Right cardiac atrium (tissue), 5 donors: ENCODE measurements at regions not wholly inside any gene's neighbourhood (a gene's known extent, or its start where the extent isn't known, plus 50 kb on each side); places are given as distances from the start of the nearest gene placed in this dataset.
"Not testable (repeated sequence)": the region's sequence is repeated elsewhere in the genome, so short reads cannot be mapped to it uniquely, and the experiment has no call there.

Source experiments
- ATAC-seq, 2 donors: fragments of 200-7000 bp; cut with Tn5 transposase; one replicate each; pipeline versions ENCODE4 v1.8.0 to v1.9.1; 2020; ENCODE audit warnings: moderate library complexity in 2 of 2, mild to moderate bottlenecking in 1 of 2
- DNase-seq, 3 donors: peaks; one replicate each; pipeline ENCODE4 v3.0.0-alpha.2; 2020
- H3K27ac ChIP-seq: one replicate; pipeline ENCODE4 v1.5.1; 2013; ENCODE audit warnings: mild to moderate bottlenecking, low read length, control low read depth, moderate library complexity
- H3K27me3 ChIP-seq: one replicate; pipeline ENCODE4 v1.6.1; 2013; ENCODE audit not compliant: control insufficient read depth, insufficient read depth
- H3K4me1 ChIP-seq: one replicate; pipeline ENCODE4 v1.6.1; 2013; ENCODE audit warnings: low read length; ENCODE audit not compliant: control insufficient read depth, insufficient read depth
- H3K4me3 ChIP-seq: one replicate; pipeline ENCODE4 v1.5.1; 2013; ENCODE audit warnings: low read length, control low read depth
- H3K9me3 ChIP-seq: one replicate; pipeline ENCODE4 v1.6.1; 2013; ENCODE audit warnings: low read length; ENCODE audit not compliant: control insufficient read depth
- WGBS: extraction: QIAGEN DNeasy Blood & Tissue Kit; methylation state at CpG from one replicate; pipeline ENCODE4 v1.1.7; 2013; 5-methylcytosine and 5-hydroxymethylcytosine counted together
- intact Hi-C, 4 donors: fragments of 100-400 bp; cut with DNase I; formaldehyde crosslinking; loops; one replicate each; pipeline versions ENCODE4 v1.11.0 to v1.14.0; 2022 to 2023
- donor health status: healthy with polysubstance abuse.
- donor health status: DM: no; HTN: yes; CAD: no.
- donor health status: DM: no; HTN: no; CAD: no.
- donor health status: DM: no; HTN: yes; CAD: no; lungs with severe emphysema.
- donor health status: DM: yes; HTN: yes; CAD: no.

DNA sequence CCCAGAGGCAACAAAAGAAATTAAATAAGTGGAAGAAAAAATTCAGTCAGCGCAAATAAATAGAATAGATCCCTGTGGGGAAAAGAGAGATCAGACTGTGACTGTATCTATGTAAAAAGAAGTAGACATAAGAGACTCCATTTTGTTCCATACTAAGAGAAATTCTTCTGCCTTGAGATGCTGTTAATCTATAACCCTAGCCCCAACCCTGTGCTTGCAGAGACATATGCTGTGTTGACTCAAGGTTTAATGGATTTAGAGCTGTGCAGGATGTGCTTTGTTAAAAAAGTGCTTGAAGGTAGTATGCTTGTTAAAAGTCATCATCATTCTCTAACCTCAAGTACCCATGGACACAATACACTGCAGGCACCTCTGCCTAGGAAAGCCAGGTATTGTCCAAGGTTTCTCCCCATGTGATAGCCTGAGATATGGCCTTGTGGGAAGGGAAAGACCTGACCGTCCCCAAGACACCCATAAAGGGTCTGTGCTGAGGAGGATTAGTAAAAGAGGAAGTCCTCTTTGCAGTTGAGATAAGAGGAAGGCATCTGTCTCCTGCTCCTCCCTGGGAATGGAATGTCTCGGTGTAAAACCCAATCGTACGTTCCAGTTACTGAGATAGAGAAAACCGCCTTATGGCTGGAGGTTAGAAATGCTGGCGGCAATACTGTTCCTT is 161.8 kb downstream of the GPX5 start:
- 39% methylated on average over 7 of the region's 7 CpGs for WGBS

DNA sequence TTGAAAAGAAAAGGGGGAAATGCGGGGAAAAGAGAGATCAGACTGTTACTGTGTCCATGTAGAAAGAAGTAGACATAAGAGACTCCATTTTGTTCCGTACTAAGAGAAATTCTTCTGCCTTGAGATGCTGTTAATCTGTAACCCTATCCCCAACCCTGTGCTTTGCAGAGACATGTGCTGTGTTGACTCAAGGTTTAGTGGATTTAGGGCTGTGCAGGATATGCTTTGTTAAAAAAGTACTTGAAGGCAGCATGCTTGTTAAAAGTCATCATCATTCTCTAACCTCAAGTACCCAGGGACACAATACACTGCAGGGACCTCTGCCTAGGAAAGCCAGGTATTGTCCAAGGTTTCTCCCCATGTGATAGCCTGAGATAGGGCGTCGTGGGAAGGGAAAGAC is 166.3 kb downstream of the GPX5 start:
- not testable (repeated sequence) for ATAC-seq, H3K27me3 ChIP-seq, H3K4me3 ChIP-seq, H3K27ac ChIP-seq, H3K9me3 ChIP-seq, DNase-seq, H3K4me1 ChIP-seq
- WGBS: 33% methylated on average over 4 of the region's 4 CpGs
- intact Hi-C loops: loop anchor here in 1 of 4 donors (2.0 kb wide), 1 partner anchor 325 kb away; no protein-coding TSS in a partner anchor

More for the DNA sequence above, 161.8 kb downstream of the GPX5 start:
- H3K27ac ChIP-seq, H3K27me3 ChIP-seq, DNase-seq, ATAC-seq, H3K4me1 ChIP-seq, H3K9me3 ChIP-seq, H3K4me3 ChIP-seq: not testable (repeated sequence)
- intact Hi-C loops: loop anchor here (5.0 to 10.0 kb wide), 3 partner anchors 330 to 900 kb away; partner anchors contain the start of gene OR2H2 (in 4 of the 4)

GRCh38 chr6:28693033-28693750 is 167.5 kb downstream of the GPX5 start:
- DNase-seq (no peak), ATAC-seq (peak in 1 of 2 donors; percentile 47)
- H3K9me3 ChIP-seq: no peaks in the 10 kb centered on the region
- intact Hi-C loops: no loop called here
- 25% methylated on average over 23 of the region's 23 CpGs for whole genome bisulfite sequencing
- H3K4me1 ChIP-seq: peaks cover 3% of the 10 kb centered on the region
- H3K4me3 ChIP-seq: no peak overlapping the region
- H3K27me3 ChIP-seq: no peaks in the 10 kb centered on the region
- H3K27ac ChIP-seq: no peak overlapping the region

GRCh38 chr6:28693751-28694443 is 168.2 kb downstream of the GPX5 start:
- 7% methylated on average over 26 of the region's 26 CpGs for whole genome bisulfite sequencing
- no peak overlapping the region for H3K27ac ChIP-seq
- peak overlapping the region; percentile 34 for H3K4me3 ChIP-seq
- H3K27me3 ChIP-seq: no peaks in the 10 kb centered on the region
- no peak for DNase-seq
- H3K4me1 ChIP-seq: peaks cover 3% of the 10 kb centered on the region
- peak in 1 of 2 donors; percentile 26 for ATAC-seq
- no peaks in the 10 kb centered on the region for H3K9me3 ChIP-seq
- intact Hi-C loops: no loop called here

GRCh38 chr6:28695715-28696114 is 170.0 kb downstream of the GPX5 start:
- DNase-seq: no peak
- intact Hi-C loops: no loop called here
- no peaks in the 10 kb centered on the region for H3K9me3 ChIP-seq
- ATAC-seq: peak in 1 of 2 donors; percentile 61
- H3K27me3 ChIP-seq: no peaks in the 10 kb centered on the region
- no peak overlapping the region for H3K4me3 ChIP-seq
- 22% methylated on average over 11 of the region's 11 CpGs for whole genome bisulfite sequencing
- peaks cover 3% of the 10 kb centered on the region for H3K4me1 ChIP-seq
- H3K27ac ChIP-seq: no peak overlapping the region

DNA sequence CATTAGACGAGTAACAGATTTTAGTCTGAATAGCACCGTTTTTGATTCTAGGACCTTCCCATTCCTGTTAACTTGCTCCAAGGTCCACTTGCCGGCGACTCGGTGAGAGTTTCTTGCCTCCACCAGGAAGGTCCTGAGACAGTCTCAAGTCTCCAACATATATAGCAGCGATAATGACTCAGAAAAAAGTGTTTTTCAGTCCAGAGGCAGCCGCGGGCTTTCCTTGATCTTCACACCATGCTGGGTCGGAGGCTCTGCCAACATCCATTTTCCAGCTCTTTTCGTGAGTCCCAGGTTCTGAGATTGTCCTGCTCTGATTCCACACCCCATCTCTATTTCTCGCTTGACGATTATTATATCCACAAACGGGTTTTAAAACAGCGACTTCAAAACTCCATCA is 170.5 kb downstream of the GPX5 start:
- Histone ChIP-seq H3K9me3 (no peaks in the 10 kb centered on the region), H3K27me3 (no peaks in the 10 kb centered on the region), H3K27ac (no peak overlapping the region), H3K4me1 (peaks cover 3% of the 10 kb centered on the region), H3K4me3 (no peak overlapping the region)
- intact Hi-C loops: no loop called here
- DNase-seq (no peak), ATAC-seq (no peak)
- 13% methylated on average over 14 of the region's 14 CpGs for WGBS

- intact Hi-C loops: no loop called here
- H3K4me3 ChIP-seq: peak overlapping the region; percentile 9
- H3K27me3 ChIP-seq: no peaks in the 10 kb centered on the region
- no peak overlapping the region for H3K27ac ChIP-seq
- DNase-seq (no peak), ATAC-seq (no peak)
- H3K4me1 ChIP-seq: peaks cover 3% of the 10 kb centered on the region
- WGBS: 14% methylated on average over 9 of the region's 9 CpGs
- no peaks in the 10 kb centered on the region for H3K9me3 ChIP-seq
These were observed 171.0 kb downstream of the GPX5 start for GRCh38 chr6:28696682-28697081.

GRCh38 chr6:28707387-28708282 is 182.0 kb downstream of the GPX5 start:
- peaks cover 4% of the 10 kb centered on the region for H3K9me3 ChIP-seq
- no peak overlapping the region for H3K27ac ChIP-seq
- H3K27me3 ChIP-seq: no peaks in the 10 kb centered on the region
- ATAC-seq (no peak), DNase-seq (no peak)
- WGBS: 83% methylated on average over 6 of the region's 6 CpGs
- intact Hi-C loops: no loop called here
- no peak overlapping the region for H3K4me3 ChIP-seq
- H3K4me1 ChIP-seq: no peaks in the 10 kb centered on the region

GRCh38 chr6:28709478-28710349 is 184.0 kb downstream of the GPX5 start:
- WGBS: 2% methylated on average over 30 of the region's 30 CpGs
- no peak for DNase-seq
- H3K4me1 ChIP-seq: no peaks in the 10 kb centered on the region

More at GRCh38 chr6:28709478-28710349, 184.0 kb downstream of the GPX5 start:
- H3K27ac ChIP-seq: no peak overlapping the region
- H3K27me3 ChIP-seq: no peaks in the 10 kb centered on the region
- H3K9me3 ChIP-seq: peaks cover 4% of the 10 kb centered on the region
- no peak for ATAC-seq
- H3K4me3 ChIP-seq: peak overlapping the region; percentile 1
- intact Hi-C loops: no loop called here
